ENCODE measurements at regions not wholly inside any gene's neighbourhood (a gene's known extent, or its start where the extent isn't known, plus 50 kb on each side); places are given as distances from the start of the nearest gene placed in this dataset.
"Not testable (repeated sequence)": the region's sequence is repeated elsewhere in the genome, so short reads cannot be mapped to it uniquely, and the experiment has no call there.

- DNase-seq (ENCODE audit: low read depth) = not testable (repeated sequence)
Measured at GRCh38 chr7:149930374-149931068, 56.8 kb downstream of the ATP6V0E2 start.

GRCh38 chr7:149933776-149934175, 60.0 kb downstream of the ATP6V0E2 start:
- not testable (repeated sequence) for DNase-seq (ENCODE audit: low read depth)

GRCh38 chr7:149947346-149947745, 73.6 kb downstream of the ATP6V0E2 start:
- not testable (repeated sequence) for DNase-seq (ENCODE audit: low read depth)

GRCh38 chr7:149948444-149948843, 74.7 kb downstream of the ATP6V0E2 start:
- not testable (repeated sequence) for DNase-seq (ENCODE audit: low read depth)

GRCh38 chr7:149949863-149950577, 76.3 kb downstream of the ATP6V0E2 start:
- DNase-seq (ENCODE audit: low read depth) = not testable (repeated sequence)

- DNase-seq (ENCODE audit: low read depth) = not testable (repeated sequence)
Measured at GRCh38 chr7:149950578-149950924, 76.8 kb downstream of the ATP6V0E2 start.

GRCh38 chr7:149951579-149951978, 77.8 kb downstream of the ATP6V0E2 start:
- not testable (repeated sequence) for DNase-seq (ENCODE audit: low read depth)

GRCh38 chr7:149958880-149959279, 85.1 kb downstream of the ATP6V0E2 start:
- DNase-seq (ENCODE audit: low read depth) = not testable (repeated sequence)

- not testable (repeated sequence) for DNase-seq (ENCODE audit: low read depth)
Measured at GRCh38 chr7:149960863-149961262, 87.1 kb downstream of the ATP6V0E2 start.

GRCh38 chr7:149961878-149962277, 88.1 kb downstream of the ATP6V0E2 start:
- DNase-seq (ENCODE audit: low read depth) = not testable (repeated sequence)

- DNase-seq (ENCODE audit: low read depth) = not testable (repeated sequence)
Measured at GRCh38 chr7:149962685-149963319, 89.0 kb downstream of the ATP6V0E2 start.

- DNase-seq (ENCODE audit: low read depth) = not testable (repeated sequence)
Measured at GRCh38 chr7:149963985-149964384, 90.2 kb downstream of the ATP6V0E2 start.

- DNase-seq (ENCODE audit: low read depth) = not testable (repeated sequence)
Measured at GRCh38 chr7:149966444-149966843, 92.7 kb downstream of the ATP6V0E2 start.

- not testable (repeated sequence) for DNase-seq (ENCODE audit: low read depth)
Measured at GRCh38 chr7:149972977-149973376, 99.2 kb downstream of the ATP6V0E2 start.

GRCh38 chr7:149973681-149974080, 99.9 kb downstream of the ATP6V0E2 start:
- not testable (repeated sequence) for DNase-seq (ENCODE audit: low read depth)

- not testable (repeated sequence) for DNase-seq (ENCODE audit: low read depth)
Measured at GRCh38 chr7:149975608-149976007, 101.8 kb downstream of the ATP6V0E2 start.

- not testable (repeated sequence) for DNase-seq (ENCODE audit: low read depth)
Measured at GRCh38 chr7:149978537-149978936, 104.8 kb downstream of the ATP6V0E2 start.

- not testable (repeated sequence) for DNase-seq (ENCODE audit: low read depth)
Measured at GRCh38 chr7:149978944-149979343, 105.2 kb downstream of the ATP6V0E2 start.

- not testable (repeated sequence) for DNase-seq (ENCODE audit: low read depth)
Measured at GRCh38 chr7:149982537-149983112, 108.9 kb downstream of the ATP6V0E2 start.

GRCh38 chr7:149986866-149987265, 113.1 kb downstream of the ATP6V0E2 start:
- not testable (repeated sequence) for DNase-seq (ENCODE audit: low read depth)

GRCh38 chr7:149991652-149992302, 118.0 kb downstream of the ATP6V0E2 start:
- DNase-seq (ENCODE audit: low read depth) = not testable (repeated sequence)

All from LHCN-M2 (cell line).